H1 (cell line): ENCODE measurements at regions not wholly inside any gene's neighbourhood (a gene's known extent, or its start where the extent isn't known, plus 50 kb on each side); places are given as distances from the start of the nearest gene placed in this dataset.

Source experiments
- CHD2 ChIP-seq: IDR thresholded peaks from 2 replicates; pipeline ENCODE4 v1.6.1; 2012; ENCODE audit warnings: low read length, improper control_type of control experiment
- RFX5 ChIP-seq: IDR thresholded peaks from 2 replicates; pipeline ENCODE4 v1.6.1; 2011; ENCODE audit warnings: low read depth, low read length, improper control_type of control experiment, borderline replicate concordance
- SIX5 ChIP-seq: IDR thresholded peaks from 2 replicates; pipeline ENCODE4 v1.6.1; 2011; ENCODE audit warnings: mild to moderate bottlenecking, low read depth, low read length
- SP2 ChIP-seq: IDR thresholded peaks from 2 replicates; pipeline ENCODE4 v1.6.1; 2012; ENCODE audit warnings: mild to moderate bottlenecking, low read length, inconsistent platforms

- TF ChIP-seq SP2 (no peak), SIX5 (no peak), CHD2 (no peak), RFX5 (no peak)
- TF ChIP-seq, all 59 proteins: peak for 0
Observed at GRCh38 chr10:4568731-4569130, 257.3 kb upstream of the AKR1E2 start (continued).
